CD4-positive, CD25-positive, alpha-beta regulatory T cell (primary cell): ENCODE measurements at regions not wholly inside any gene's neighbourhood (a gene's known extent, or its start where the extent isn't known, plus 50 kb on each side); places are given as distances from the start of the nearest gene placed in this dataset.

ENCODE experiments used
- ATAC-seq, 2 donors: fragments of 150-1000 bp; cut with Tn5 transposase; one replicate each; pipeline ENCODE4 v1.10.0; 2021; ENCODE audit warnings: low read depth in 2 of 2, moderate number of reproducible peaks in 2 of 2, moderate library complexity in 1 of 2
- DNase-seq, 3 donors: peaks; one replicate each; pipeline versions ENCODE4 v3.0.0 to v3.0.0-alpha.2; 2012 to 2022; ENCODE audit warnings: mixed read lengths in 1 of 3
- H3K27ac ChIP-seq: one replicate; pipeline ENCODE4 v1.7.0; 2013; ENCODE audit warnings: mild to moderate bottlenecking, low read length; ENCODE audit not compliant: insufficient read depth, poor library complexity, severe bottlenecking
- H3K27me3 ChIP-seq: one replicate; pipeline ENCODE4 v1.7.0; 2013; ENCODE audit warnings: low read length; ENCODE audit not compliant: control insufficient read depth, insufficient read depth
- H3K36me3 ChIP-seq: one replicate; pipeline ENCODE4 v1.7.0; 2013; ENCODE audit warnings: mild to moderate bottlenecking, low read length, moderate library complexity; ENCODE audit not compliant: control insufficient read depth, insufficient read depth
- H3K4me1 ChIP-seq: 2 replicates; pipeline ENCODE4 v1.7.0; 2013; ENCODE audit warnings: mild to moderate bottlenecking, low read length; ENCODE audit not compliant: insufficient read depth, control insufficient read depth, poor library complexity, severe bottlenecking
- H3K4me3 ChIP-seq: one replicate; pipeline ENCODE4 v1.7.0; 2013; ENCODE audit warnings: low read depth, mild to moderate bottlenecking, low read length, moderate library complexity
- H3K9me3 ChIP-seq, 2 experiments: 1 replicate in 1 of 2; 2 replicates in 1 of 2; pipeline ENCODE4 v1.7.0; 2013; ENCODE audit warnings: low read length in 2 of 2, mild to moderate bottlenecking in 1 of 2, moderate library complexity in 1 of 2; ENCODE audit not compliant: control insufficient read depth in 2 of 2
- H3K27ac Mint-ChIP-seq, 3 donors: one replicate each; pipeline ENCODE4 v1.8.0; 2020 to 2022; ENCODE audit warnings: mild to moderate bottlenecking in 3 of 3, mixed read lengths in 3 of 3, moderate library complexity in 2 of 3
- H3K27me3 Mint-ChIP-seq: one replicate; pipeline ENCODE4 v1.8.0; 2022; ENCODE audit warnings: mild to moderate bottlenecking, mixed read lengths
- H3K36me3 Mint-ChIP-seq: one replicate; pipeline ENCODE4 v1.8.0; 2020; ENCODE audit warnings: mixed read lengths
- H3K4me1 Mint-ChIP-seq, 4 donors: one replicate each; pipeline ENCODE4 v1.8.0; 2020 to 2022; ENCODE audit warnings: mixed read lengths in 4 of 4, mild to moderate bottlenecking in 1 of 4
- H3K4me3 Mint-ChIP-seq, 4 donors: one replicate each; pipeline ENCODE4 v1.8.0; 2020 to 2022; ENCODE audit warnings: mild to moderate bottlenecking in 4 of 4, mixed read lengths in 4 of 4, moderate library complexity in 3 of 4
- H3K9me3 Mint-ChIP-seq, 7 donors: one replicate each; pipeline ENCODE4 v1.8.0; 2020 to 2022; ENCODE audit warnings: mixed read lengths in 7 of 7, mild to moderate bottlenecking in 3 of 7, moderate library complexity in 2 of 7

- H3K4me1 Mint-ChIP-seq, result peaks cover 0 to 5% (median 0%) of the 10 kb centered on the region in 4 donors
- H3K27ac ChIP-seq, result no peak overlapping the region
- no peaks in the 10 kb centered on the region for H3K27me3 ChIP-seq
- H3K4me3 ChIP-seq, result no peak overlapping the region
- no peak overlapping the region for H3K27ac Mint-ChIP-seq
- no peak overlapping the region for H3K4me3 Mint-ChIP-seq
- H3K36me3 ChIP-seq, result no peaks in the 10 kb centered on the region
- DNase-seq (no peak), ATAC-seq (no peak)
- peaks cover 0 to 8% (median 0%) of the 10 kb centered on the region in 7 donors for H3K9me3 Mint-ChIP-seq
- no peaks in the 10 kb centered on the region for H3K4me1 ChIP-seq
- H3K27me3 Mint-ChIP-seq, result no peaks in the 10 kb centered on the region
- H3K9me3 ChIP-seq, result no peaks in the 10 kb centered on the region
- no peaks in the 10 kb centered on the region for H3K36me3 Mint-ChIP-seq
Observed at GRCh38 chr14:34220378-34220706, 241.7 kb downstream of the SPTSSA start.

- Histone ChIP-seq H3K4me3 (no peak overlapping the region), H3K27me3 (no peaks in the 10 kb centered on the region), H3K9me3 (no peaks in the 10 kb centered on the region), H3K27ac (no peak overlapping the region), H3K4me1 (no peaks in the 10 kb centered on the region), H3K36me3 (no peaks in the 10 kb centered on the region)
- no peak overlapping the region for H3K4me3 Mint-ChIP-seq
- H3K27ac Mint-ChIP-seq, result no peak overlapping the region
- H3K36me3 Mint-ChIP-seq, result no peaks in the 10 kb centered on the region
- no peaks in the 10 kb centered on the region for H3K27me3 Mint-ChIP-seq
- peaks cover 0 to 8% (median 0%) of the 10 kb centered on the region in 7 donors for H3K9me3 Mint-ChIP-seq
- peaks cover 0 to 5% (median 0%) of the 10 kb centered on the region in 4 donors for H3K4me1 Mint-ChIP-seq
- ATAC-seq (no peak), DNase-seq (no peak)
Observed at GRCh38 chr14:34219661-34220377, 242.2 kb downstream of the SPTSSA start.

GRCh38 chr14:34218881-34219280 is 243.2 kb downstream of the SPTSSA start:
- DNase-seq (no peak), ATAC-seq (no peak)
- Histone ChIP-seq H3K4me3 (no peak overlapping the region), H3K27ac (no peak overlapping the region), H3K27me3 (no peaks in the 10 kb centered on the region), H3K9me3 (no peaks in the 10 kb centered on the region), H3K36me3 (no peaks in the 10 kb centered on the region), H3K4me1 (no peaks in the 10 kb centered on the region)
- peaks cover 0 to 8% (median 0%) of the 10 kb centered on the region in 7 donors for H3K9me3 Mint-ChIP-seq
- peaks cover 0 to 5% (median 0%) of the 10 kb centered on the region in 4 donors for H3K4me1 Mint-ChIP-seq
- no peak overlapping the region for H3K4me3 Mint-ChIP-seq
- no peaks in the 10 kb centered on the region for H3K36me3 Mint-ChIP-seq
- H3K27me3 Mint-ChIP-seq, result no peaks in the 10 kb centered on the region
- no peak overlapping the region for H3K27ac Mint-ChIP-seq

GRCh38 chr14:34214961-34215360 is 247.1 kb downstream of the SPTSSA start:
- H3K27me3 Mint-ChIP-seq, result peaks cover 5% of the 10 kb centered on the region
- H3K4me3 Mint-ChIP-seq, result no peak overlapping the region
- H3K27ac Mint-ChIP-seq, result no peak overlapping the region
- H3K9me3 Mint-ChIP-seq, result peaks cover 0 to 8% (median 0%) of the 10 kb centered on the region in 7 donors
- peaks cover 0 to 7% (median 0%) of the 10 kb centered on the region in 4 donors for H3K4me1 Mint-ChIP-seq
- no peaks in the 10 kb centered on the region for H3K36me3 Mint-ChIP-seq
- Histone ChIP-seq H3K27me3 (no peaks in the 10 kb centered on the region), H3K4me1 (no peaks in the 10 kb centered on the region), H3K9me3 (no peaks in the 10 kb centered on the region), H3K4me3 (no peak overlapping the region), H3K27ac (no peak overlapping the region), H3K36me3 (no peaks in the 10 kb centered on the region)
- no peak for ATAC-seq
- DNase-seq, result no peak

- Histone ChIP-seq H3K4me3 (no peak overlapping the region), H3K9me3 (no peaks in the 10 kb centered on the region), H3K27me3 (no peaks in the 10 kb centered on the region), H3K36me3 (no peaks in the 10 kb centered on the region), H3K4me1 (no peaks in the 10 kb centered on the region), H3K27ac (no peak overlapping the region)
- Mint-ChIP-seq H3K27me3 (peaks cover 10% of the 10 kb centered on the region), H3K4me1 (peaks cover 0 to 7% (median 0%) of the 10 kb centered on the region in 4 donors), H3K27ac (no peak overlapping the region), H3K9me3 (peaks cover 0 to 8% (median 2%) of the 10 kb centered on the region in 7 donors), H3K36me3 (no peaks in the 10 kb centered on the region), H3K4me3 (no peak overlapping the region)
- ATAC-seq (no peak), DNase-seq (no peak)
Observed at GRCh38 chr14:34213332-34213731, 248.7 kb downstream of the SPTSSA start.

GRCh38 chr14:34212172-34212929 is 249.7 kb downstream of the SPTSSA start:
- Histone ChIP-seq H3K4me1 (no peaks in the 10 kb centered on the region), H3K27me3 (no peaks in the 10 kb centered on the region), H3K4me3 (no peak overlapping the region), H3K27ac (no peak overlapping the region), H3K36me3 (no peaks in the 10 kb centered on the region), H3K9me3 (no peaks in the 10 kb centered on the region)
- DNase-seq (no peak), ATAC-seq (no peak)
- H3K36me3 Mint-ChIP-seq, result no peaks in the 10 kb centered on the region
- peaks cover 0 to 6% (median 2%) of the 10 kb centered on the region in 7 donors for H3K9me3 Mint-ChIP-seq
- H3K4me3 Mint-ChIP-seq, result no peak overlapping the region
- H3K27ac Mint-ChIP-seq, result no peak overlapping the region
- H3K4me1 Mint-ChIP-seq, result peaks cover 0 to 7% (median 0%) of the 10 kb centered on the region in 4 donors
- H3K27me3 Mint-ChIP-seq, result peaks cover 10% of the 10 kb centered on the region

- Histone ChIP-seq H3K27me3 (no peaks in the 10 kb centered on the region), H3K4me1 (no peaks in the 10 kb centered on the region), H3K27ac (no peak overlapping the region), H3K4me3 (no peak overlapping the region), H3K9me3 (no peaks in the 10 kb centered on the region), H3K36me3 (no peaks in the 10 kb centered on the region)
- Mint-ChIP-seq H3K27ac (no peak overlapping the region), H3K27me3 (peaks cover 10% of the 10 kb centered on the region), H3K36me3 (no peaks in the 10 kb centered on the region), H3K4me3 (no peak overlapping the region), H3K4me1 (peaks cover 0 to 7% (median 0%) of the 10 kb centered on the region in 4 donors), H3K9me3 (peaks cover 0 to 6% (median 2%) of the 10 kb centered on the region in 7 donors)
- no peak for ATAC-seq
- no peak for DNase-seq
Observed at GRCh38 chr14:34211732-34212131, 250.3 kb downstream of the SPTSSA start.
